ENCODE measurements at regions not wholly inside any gene's neighbourhood (a gene's known extent, or its start where the extent isn't known, plus 50 kb on each side); places are given as distances from the start of the nearest gene placed in this dataset.

GRCh38 chrX:40931921-40932320, 153.3 kb upstream of the USP9X start:
- TF ChIP-seq POLR2AphosphoS5 (IDR thresholded peaks at IDR 0.05; ENCODE audit: low read depth, low read length) (no peak), SMC3 (IDR thresholded peaks at IDR 0.05; ENCODE audit: low read depth, low read length) (no peak), CTCF (IDR thresholded peaks at IDR 0.05) (no peak), YY1 (IDR thresholded peaks at IDR 0.05; ENCODE audit: low read depth) (no peak)
